ENCODE measurements at regions not wholly inside any gene's neighbourhood (a gene's known extent, or its start where the extent isn't known, plus 50 kb on each side); places are given as distances from the start of the nearest gene placed in this dataset.

DNA sequence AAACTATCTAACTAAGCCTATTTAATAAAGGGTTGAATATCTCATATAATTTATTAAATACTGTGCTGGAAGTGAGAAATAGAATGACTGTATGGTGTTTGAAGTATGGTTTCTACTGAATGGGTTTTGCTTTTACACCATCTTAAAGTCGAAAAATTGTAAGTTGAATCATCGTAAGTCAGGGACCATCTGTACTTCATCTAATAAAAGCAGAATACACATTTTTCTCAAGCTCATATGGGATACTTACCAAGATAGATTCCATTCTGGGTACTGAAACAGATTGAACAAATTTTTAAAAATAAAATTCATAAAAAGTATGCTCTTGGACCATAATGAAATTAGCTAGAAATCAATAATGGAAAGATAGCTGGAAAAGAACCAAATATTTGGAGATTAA, 285.4 kb downstream of the CXCL12 start:
- TF ChIP-seq POLR2A (IDR thresholded peaks at IDR 0.05; ENCODE audit: low read depth, low read length) (no peak), POLR2AphosphoS5 (IDR thresholded peaks at IDR 0.05; ENCODE audit: low read depth, low read length) (no peak), TAF1 (IDR thresholded peaks at IDR 0.05; ENCODE audit: borderline replicate concordance, low read depth, low read length) (no peak)

Data from GM12892 (cell line).